ENCODE measurements at regions not wholly inside any gene's neighbourhood (a gene's known extent, or its start where the extent isn't known, plus 50 kb on each side); places are given as distances from the start of the nearest gene placed in this dataset.

DNA sequence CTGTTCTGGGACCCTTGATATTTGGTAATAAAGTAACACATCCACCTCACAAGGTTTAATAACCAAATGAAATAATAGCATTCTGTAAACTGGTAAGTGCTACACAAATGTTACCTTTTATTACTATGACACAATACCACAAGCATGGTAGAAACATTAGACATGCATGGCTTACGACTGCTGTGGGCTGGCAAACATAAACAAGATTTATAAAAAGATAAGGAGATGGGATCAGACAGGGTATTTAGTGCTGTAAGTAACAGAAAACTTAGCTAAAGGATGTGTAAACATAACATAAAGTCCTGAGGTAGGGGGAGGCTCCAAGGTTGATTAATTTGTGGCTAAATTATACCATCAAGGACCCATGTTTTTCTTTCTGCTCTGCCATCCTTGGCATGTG lies 212.6 kb downstream of the BARHL2 start:
- H3K36me3 Mint-ChIP-seq (ENCODE audit: insufficient read depth), result no peaks in the 10 kb centered on the region

DNA sequence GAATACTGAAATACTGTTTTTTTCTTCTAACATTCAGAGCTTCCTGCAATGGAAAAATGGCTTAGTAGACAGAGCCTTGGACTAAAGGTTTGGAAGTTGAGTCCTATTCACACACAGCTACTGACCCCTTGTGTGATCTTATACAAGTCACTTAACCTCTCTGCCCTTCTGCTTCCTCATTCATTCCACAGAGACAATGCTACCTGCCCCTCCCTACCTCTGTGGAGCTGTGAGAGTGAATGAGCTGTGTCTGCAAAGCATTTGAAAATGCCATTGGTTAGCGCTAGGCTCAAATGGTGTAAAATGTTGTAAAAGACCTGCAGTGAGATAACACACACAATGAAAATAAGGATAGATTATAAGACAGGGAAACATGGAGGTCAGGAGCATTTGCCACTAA lies 214.4 kb downstream of the BARHL2 start:
- Mint-ChIP-seq H3K27me3 (no peaks in the 10 kb centered on the region), H3K4me3 (no peak overlapping the region), H3K27ac (no peak overlapping the region), H3K4me1 (ENCODE audit: low read depth in 2 of 2) (no peaks in the 10 kb centered on the region), H3K36me3 (ENCODE audit: insufficient read depth) (no peaks in the 10 kb centered on the region), H3K9me3 (no peaks in the 10 kb centered on the region)
- DNase-seq (no peak), ATAC-seq (replicated peaks) (no peak)

More for the DNA sequence above, 212.6 kb downstream of the BARHL2 start:
- no peak for ATAC-seq (replicated peaks)
- no peaks in the 10 kb centered on the region for H3K27me3 Mint-ChIP-seq
- H3K27ac Mint-ChIP-seq, result no peak overlapping the region
- no peaks in the 10 kb centered on the region for H3K4me1 Mint-ChIP-seq (ENCODE audit: low read depth in 2 of 2)
- no peak overlapping the region for H3K4me3 Mint-ChIP-seq
- DNase-seq, result no peak
- H3K9me3 Mint-ChIP-seq, result no peaks in the 10 kb centered on the region

DNA sequence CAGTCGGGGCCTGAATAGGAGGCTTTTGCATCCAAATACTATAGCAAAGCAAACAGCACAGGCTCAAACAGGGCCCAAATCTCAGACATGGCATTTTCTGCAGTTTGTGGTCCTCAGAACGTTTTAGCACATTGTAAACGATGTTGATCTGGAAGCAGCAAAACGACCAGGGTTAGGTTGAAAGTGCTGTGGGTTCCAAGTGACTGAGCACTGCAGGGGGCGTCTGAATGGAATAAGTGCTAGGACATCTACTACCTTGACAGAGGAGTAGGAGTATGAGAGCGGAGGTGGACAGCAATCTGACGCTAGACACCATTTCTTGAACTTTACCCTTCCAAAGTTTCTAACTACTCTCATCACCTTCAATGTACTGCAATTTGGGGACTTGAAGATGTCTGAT lies 214.9 kb downstream of the BARHL2 start:
- H3K27me3 Mint-ChIP-seq, result no peaks in the 10 kb centered on the region
- H3K9me3 Mint-ChIP-seq, result no peaks in the 10 kb centered on the region
- H3K36me3 Mint-ChIP-seq (ENCODE audit: insufficient read depth), result no peaks in the 10 kb centered on the region
- H3K4me1 Mint-ChIP-seq (ENCODE audit: low read depth in 2 of 2), result no peaks in the 10 kb centered on the region
- H3K27ac Mint-ChIP-seq, result no peak overlapping the region
- no peak for DNase-seq
- no peak overlapping the region for H3K4me3 Mint-ChIP-seq
- no peak for ATAC-seq (replicated peaks)

DNA sequence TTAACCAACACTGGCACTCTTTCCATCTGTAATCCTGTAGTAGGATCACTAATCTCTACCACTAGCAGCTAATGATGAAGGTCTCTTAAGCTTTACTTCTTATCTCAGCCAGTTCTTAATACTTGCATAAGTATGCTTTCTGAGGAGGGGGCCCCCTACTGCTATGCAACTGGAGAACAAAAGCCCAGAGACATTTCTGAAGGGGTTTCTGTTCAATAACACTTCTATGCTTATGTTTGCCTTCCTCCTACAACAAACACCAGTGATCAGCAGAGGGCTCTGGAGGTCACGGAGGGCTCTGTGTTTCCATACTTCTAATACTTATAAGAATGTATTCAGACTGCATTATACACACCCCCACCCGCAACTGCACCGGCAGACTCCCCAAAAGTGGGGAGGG lies 215.8 kb downstream of the BARHL2 start:
- H3K4me1 Mint-ChIP-seq (ENCODE audit: low read depth in 2 of 2), result no peaks in the 10 kb centered on the region
- H3K9me3 Mint-ChIP-seq, result no peaks in the 10 kb centered on the region
- DNase-seq (no peak), ATAC-seq (replicated peaks) (no peak)
- no peak overlapping the region for H3K27ac Mint-ChIP-seq
- H3K36me3 Mint-ChIP-seq (ENCODE audit: insufficient read depth), result no peaks in the 10 kb centered on the region
- no peak overlapping the region for H3K4me3 Mint-ChIP-seq
- no peaks in the 10 kb centered on the region for H3K27me3 Mint-ChIP-seq

DNA sequence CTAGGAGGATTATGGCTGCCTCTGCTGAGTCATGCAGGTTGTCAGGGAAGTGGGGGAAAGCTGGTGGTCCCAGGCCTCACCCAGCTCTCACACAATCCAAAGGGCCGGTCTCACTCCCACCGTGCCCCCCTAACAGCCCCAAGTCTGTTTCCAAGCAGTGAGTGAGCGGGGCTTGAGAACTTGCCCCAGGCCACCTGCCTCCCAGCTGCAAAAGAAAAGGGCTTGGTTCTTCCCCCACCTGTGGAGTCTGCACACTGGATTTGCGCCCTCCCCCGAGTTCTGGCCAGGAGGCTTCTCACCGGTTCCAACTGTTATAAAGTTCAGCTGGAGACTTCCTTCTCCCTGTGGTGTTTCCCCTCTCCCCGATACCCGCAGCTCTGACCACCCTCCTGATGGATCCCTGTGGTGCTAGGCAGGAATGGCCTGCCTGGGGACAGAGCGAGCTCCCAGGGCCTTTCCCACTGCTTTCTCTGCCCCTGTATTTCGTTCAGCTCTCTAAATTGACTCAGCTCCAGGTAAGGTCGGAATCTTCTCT lies 222.3 kb downstream of the BARHL2 start:
- no peak for ATAC-seq (replicated peaks)
- H3K9me3 Mint-ChIP-seq, result peaks cover 0 to 7% of the 10 kb centered on the region in 2 donors

DNA sequence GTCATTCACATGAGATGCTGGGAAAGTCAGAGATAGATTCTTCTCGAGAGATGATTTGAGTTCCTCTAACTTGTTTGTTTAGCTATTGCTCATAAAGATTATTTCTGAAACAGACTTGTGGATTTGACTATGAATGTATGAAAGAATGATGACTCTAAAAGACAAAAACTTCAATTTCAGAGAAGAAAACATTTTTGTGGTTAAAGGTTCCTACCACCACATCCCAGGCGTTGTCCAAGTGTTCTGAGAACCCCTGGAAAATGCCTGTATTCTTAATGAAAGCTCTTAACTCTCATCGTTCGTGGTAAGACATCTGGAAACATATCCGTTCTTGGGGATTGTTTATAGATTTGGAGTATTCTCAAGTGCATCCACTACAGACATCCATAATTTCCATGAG lies 228.7 kb downstream of the BARHL2 start:
- ATAC-seq (replicated peaks), result no peak
- Mint-ChIP-seq H3K4me1 (ENCODE audit: low read depth in 2 of 2) (no peaks in the 10 kb centered on the region), H3K36me3 (ENCODE audit: insufficient read depth) (no peaks in the 10 kb centered on the region), H3K27ac (no peak overlapping the region), H3K27me3 (peaks cover 0 to 7% of the 10 kb centered on the region in 2 donors), H3K4me3 (no peak overlapping the region), H3K9me3 (peaks cover 0 to 7% of the 10 kb centered on the region in 2 donors)
- no peak for DNase-seq

More for the DNA sequence above, 222.3 kb downstream of the BARHL2 start:
- H3K4me3 Mint-ChIP-seq, result no peak overlapping the region
- H3K4me1 Mint-ChIP-seq (ENCODE audit: low read depth in 2 of 2), result no peaks in the 10 kb centered on the region
- peaks cover 8 to 26% of the 10 kb centered on the region in 2 donors for H3K27me3 Mint-ChIP-seq
- no peaks in the 10 kb centered on the region for H3K36me3 Mint-ChIP-seq (ENCODE audit: insufficient read depth)
- no peak for DNase-seq
- H3K27ac Mint-ChIP-seq, result no peak overlapping the region

DNA sequence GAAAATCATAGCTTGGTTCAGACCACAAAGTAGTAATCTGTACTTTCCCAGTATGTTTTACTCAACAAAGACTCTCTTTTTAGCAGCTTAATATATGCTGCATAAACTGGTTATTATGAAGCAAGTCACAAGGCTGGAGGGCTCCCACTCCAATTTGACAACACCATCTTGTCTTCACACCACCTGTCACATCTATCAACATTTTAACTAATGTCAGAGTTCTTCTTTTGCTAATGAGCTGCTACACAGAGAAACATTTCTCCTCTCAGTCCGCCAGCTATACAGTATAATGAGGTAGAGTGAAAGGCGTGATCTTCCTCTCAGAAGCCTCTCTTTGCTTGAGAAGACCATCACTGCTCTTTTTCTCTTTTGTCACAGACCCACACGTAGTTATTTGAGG lies 230.1 kb downstream of the BARHL2 start:
- no peaks in the 10 kb centered on the region for H3K4me1 Mint-ChIP-seq (ENCODE audit: low read depth in 2 of 2)
- no peak for ATAC-seq (replicated peaks)
- no peak overlapping the region for H3K27ac Mint-ChIP-seq
- H3K27me3 Mint-ChIP-seq, result no peaks in the 10 kb centered on the region
- no peak overlapping the region for H3K4me3 Mint-ChIP-seq
- peaks cover 0 to 5% of the 10 kb centered on the region in 2 donors for H3K9me3 Mint-ChIP-seq
- no peaks in the 10 kb centered on the region for H3K36me3 Mint-ChIP-seq (ENCODE audit: insufficient read depth)
- DNase-seq, result no peak

DNA sequence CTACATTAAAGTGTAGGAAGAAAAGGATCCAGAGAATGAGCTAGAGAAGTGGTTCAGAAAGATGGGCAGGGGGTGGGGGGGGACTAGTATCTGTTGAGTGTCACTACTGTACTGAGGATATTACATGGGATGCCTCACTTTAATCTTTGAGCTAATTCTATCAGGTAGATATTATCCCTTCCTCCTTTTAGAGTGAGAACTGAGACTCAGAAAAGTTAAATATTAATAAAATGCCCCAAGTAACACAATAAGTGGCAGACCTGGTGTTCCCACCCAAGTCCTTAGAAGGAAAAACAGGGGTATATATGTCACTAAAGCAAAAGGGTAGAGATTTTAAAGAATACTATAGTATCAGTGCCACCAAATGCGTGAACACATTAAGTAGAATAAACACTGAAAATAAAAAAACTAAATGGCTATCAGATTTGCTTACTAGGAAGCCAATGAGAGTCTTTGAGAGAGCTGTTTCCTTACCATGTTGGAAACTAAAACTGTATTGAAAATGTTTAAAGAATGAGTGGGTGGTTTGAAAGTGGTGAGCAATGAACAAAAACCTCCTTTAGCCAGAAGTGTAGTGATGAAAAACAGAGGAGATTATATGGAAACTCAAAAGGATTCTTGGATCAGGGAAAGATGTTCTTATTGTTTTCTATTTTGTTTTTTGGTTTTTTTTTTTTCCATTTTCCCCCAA lies 230.8 kb downstream of the BARHL2 start:
- Mint-ChIP-seq H3K4me3 (no peak overlapping the region), H3K9me3 (no peaks in the 10 kb centered on the region), H3K4me1 (ENCODE audit: low read depth in 2 of 2) (no peaks in the 10 kb centered on the region), H3K36me3 (ENCODE audit: insufficient read depth) (no peaks in the 10 kb centered on the region), H3K27ac (no peak overlapping the region), H3K27me3 (no peaks in the 10 kb centered on the region)
- no peak for DNase-seq
- no peak for ATAC-seq (replicated peaks)

DNA sequence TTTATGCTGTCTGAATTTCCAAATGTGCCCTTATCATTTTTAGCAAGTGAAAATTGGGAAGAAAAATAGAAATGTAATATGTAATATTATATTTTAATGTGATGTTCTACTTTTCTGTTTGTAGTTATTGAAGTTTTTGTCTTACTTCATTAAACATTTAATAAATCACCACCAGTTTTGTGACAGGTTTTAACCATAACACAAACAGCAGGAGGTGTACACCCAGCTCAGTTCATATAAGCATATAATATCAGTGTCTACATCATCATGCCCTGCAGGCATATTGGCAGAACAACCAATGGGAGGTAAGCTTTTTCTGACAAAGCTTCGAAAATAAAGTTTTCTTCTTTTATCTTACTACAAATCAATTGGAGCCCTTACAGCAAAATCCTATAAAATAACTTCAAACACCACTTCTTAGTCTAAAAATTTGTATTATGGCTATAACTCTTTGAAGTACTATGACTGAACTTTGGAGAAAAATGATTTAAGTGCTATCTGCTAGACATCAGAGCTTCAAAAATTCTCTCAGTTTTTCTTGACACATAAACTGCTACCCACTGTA lies 236.7 kb downstream of the BARHL2 start:
- H3K9me3 Mint-ChIP-seq, result no peaks in the 10 kb centered on the region
- no peak overlapping the region for H3K4me3 Mint-ChIP-seq
- DNase-seq, result no peak
- peaks cover 0 to 7% of the 10 kb centered on the region in 2 donors for H3K27me3 Mint-ChIP-seq
- H3K4me1 Mint-ChIP-seq (ENCODE audit: low read depth in 2 of 2), result no peaks in the 10 kb centered on the region
- ATAC-seq (replicated peaks), result no peak
- H3K36me3 Mint-ChIP-seq (ENCODE audit: insufficient read depth), result no peaks in the 10 kb centered on the region
- no peak overlapping the region for H3K27ac Mint-ChIP-seq

DNA sequence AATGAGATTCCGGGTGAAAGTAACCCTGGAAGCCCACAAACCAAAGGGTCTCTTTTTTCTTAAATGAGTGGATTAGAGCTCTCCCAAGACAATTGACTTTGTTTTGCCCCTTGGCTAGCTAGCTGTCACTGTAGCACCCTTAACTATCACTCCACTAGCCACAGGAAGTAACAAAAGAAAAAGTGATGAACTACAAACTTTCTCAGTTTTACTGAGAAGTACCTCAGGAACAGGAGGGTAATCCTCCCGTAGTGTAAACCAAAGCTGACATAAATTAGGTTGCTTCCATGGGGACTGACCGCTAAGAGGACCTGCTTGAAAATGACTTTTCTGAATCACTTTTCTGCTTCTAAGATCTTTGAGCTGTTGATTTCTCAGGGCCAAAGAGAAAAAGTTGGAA lies 240.1 kb downstream of the BARHL2 start:
- Mint-ChIP-seq H3K9me3 (no peaks in the 10 kb centered on the region), H3K4me1 (ENCODE audit: low read depth in 2 of 2) (no peaks in the 10 kb centered on the region), H3K36me3 (ENCODE audit: insufficient read depth) (no peaks in the 10 kb centered on the region), H3K27me3 (peaks cover 0 to 7% of the 10 kb centered on the region in 2 donors), H3K27ac (no peak overlapping the region), H3K4me3 (no peak overlapping the region)
- no peak for DNase-seq
- no peak for ATAC-seq (replicated peaks)

DNA sequence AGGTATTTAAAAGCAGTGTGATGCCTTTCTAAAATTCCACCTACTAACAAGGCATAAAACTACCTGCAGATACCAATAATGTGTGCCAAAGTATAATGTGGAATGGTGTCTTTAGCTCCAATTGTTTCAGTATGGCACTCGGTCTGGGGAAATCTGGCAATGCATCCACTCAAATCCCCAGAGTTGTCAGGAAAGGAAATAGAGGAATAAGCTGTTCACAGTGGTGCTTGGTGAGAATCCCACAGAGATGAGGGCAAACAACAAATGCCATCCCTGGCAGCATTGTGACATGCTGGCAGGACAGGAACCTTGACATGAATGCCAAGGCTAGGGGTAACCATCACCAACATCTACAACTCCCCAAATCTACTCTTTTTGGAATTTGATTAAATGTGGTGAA lies 240.7 kb downstream of the BARHL2 start:
- H3K36me3 Mint-ChIP-seq (ENCODE audit: insufficient read depth), result no peaks in the 10 kb centered on the region
- DNase-seq (no peak), ATAC-seq (replicated peaks) (no peak)
- no peaks in the 10 kb centered on the region for H3K4me1 Mint-ChIP-seq (ENCODE audit: low read depth in 2 of 2)
- H3K9me3 Mint-ChIP-seq, result no peaks in the 10 kb centered on the region
- H3K4me3 Mint-ChIP-seq, result no peak overlapping the region
- H3K27ac Mint-ChIP-seq, result no peak overlapping the region
- H3K27me3 Mint-ChIP-seq, result peaks cover 0 to 7% of the 10 kb centered on the region in 2 donors

DNA sequence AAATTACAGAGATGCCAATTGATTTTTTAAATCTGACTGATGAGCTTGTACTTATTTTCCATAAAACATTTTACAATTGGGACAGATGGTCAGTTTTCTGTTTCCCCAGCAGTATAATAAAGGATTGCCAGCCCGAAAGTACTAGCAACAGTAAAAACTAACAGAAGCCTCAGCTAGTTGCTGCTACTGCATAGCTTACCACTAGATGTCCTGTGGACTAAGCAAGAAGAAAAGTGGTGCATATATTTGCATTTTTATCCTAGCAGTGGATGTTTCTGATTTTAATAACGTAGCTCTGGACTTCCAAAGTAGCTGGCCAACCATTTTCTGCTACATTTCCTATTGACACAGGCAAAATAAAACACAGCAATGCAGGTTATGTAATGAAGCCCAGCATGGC lies 241.5 kb downstream of the BARHL2 start:
- Mint-ChIP-seq H3K27ac (no peak overlapping the region), H3K4me3 (no peak overlapping the region), H3K27me3 (peaks cover 0 to 7% of the 10 kb centered on the region in 2 donors), H3K4me1 (ENCODE audit: low read depth in 2 of 2) (no peaks in the 10 kb centered on the region), H3K36me3 (ENCODE audit: insufficient read depth) (no peaks in the 10 kb centered on the region), H3K9me3 (no peaks in the 10 kb centered on the region)
- ATAC-seq (replicated peaks), result no peak
- DNase-seq, result no peak

DNA sequence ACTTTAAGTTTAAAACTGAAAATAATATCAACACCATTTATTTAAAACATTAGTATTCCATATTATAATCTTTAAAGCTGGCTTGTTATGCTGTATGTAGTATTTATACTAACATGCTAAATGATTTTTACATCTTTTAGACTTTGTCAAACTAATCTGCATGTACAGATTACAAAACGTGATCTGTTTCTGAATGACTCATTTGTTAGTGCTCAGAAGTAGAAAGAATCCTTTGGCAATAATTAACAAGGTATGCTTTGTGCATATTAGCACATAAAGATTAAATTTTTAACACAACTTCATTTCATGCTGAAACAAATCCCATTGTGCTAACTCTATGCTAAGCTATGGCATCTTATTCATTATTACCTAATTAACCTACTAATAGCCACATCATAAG lies 242.4 kb downstream of the BARHL2 start:
- ATAC-seq (replicated peaks) (no peak), DNase-seq (no peak)
- H3K36me3 Mint-ChIP-seq (ENCODE audit: insufficient read depth), result no peaks in the 10 kb centered on the region
- peaks cover 0 to 7% of the 10 kb centered on the region in 2 donors for H3K27me3 Mint-ChIP-seq
- peaks cover 0 to 2% of the 10 kb centered on the region in 2 donors for H3K9me3 Mint-ChIP-seq
- H3K4me1 Mint-ChIP-seq (ENCODE audit: low read depth in 2 of 2), result no peaks in the 10 kb centered on the region
- H3K27ac Mint-ChIP-seq, result no peak overlapping the region
- no peak overlapping the region for H3K4me3 Mint-ChIP-seq

DNA sequence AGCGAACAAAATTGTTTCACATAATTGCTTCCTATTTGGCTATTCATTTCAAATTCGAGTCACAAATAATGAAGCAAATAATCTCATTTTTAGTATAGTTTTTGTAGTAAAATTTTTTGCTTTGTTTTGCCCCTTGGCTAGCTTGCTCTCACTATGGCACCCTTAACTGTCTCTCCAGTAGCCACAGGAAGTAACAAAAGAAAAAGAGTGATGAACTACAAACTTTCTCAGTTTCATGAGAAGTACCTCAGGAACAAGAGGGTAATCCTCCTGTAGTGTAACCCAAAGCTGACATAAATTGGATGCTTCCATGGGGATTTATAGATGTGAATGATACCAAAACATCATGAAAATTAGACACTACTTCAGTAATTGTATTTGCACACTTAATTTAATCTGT lies 242.9 kb downstream of the BARHL2 start:
- no peak overlapping the region for H3K27ac Mint-ChIP-seq
- H3K4me3 Mint-ChIP-seq, result no peak overlapping the region
- H3K9me3 Mint-ChIP-seq, result peaks cover 0 to 2% of the 10 kb centered on the region in 2 donors
- H3K27me3 Mint-ChIP-seq, result peaks cover 0 to 7% of the 10 kb centered on the region in 2 donors
- DNase-seq (no peak), ATAC-seq (replicated peaks) (no peak)
- no peaks in the 10 kb centered on the region for H3K4me1 Mint-ChIP-seq (ENCODE audit: low read depth in 2 of 2)
- H3K36me3 Mint-ChIP-seq (ENCODE audit: insufficient read depth), result no peaks in the 10 kb centered on the region
